ENCODE measurements at regions not wholly inside any gene's neighbourhood (a gene's known extent, or its start where the extent isn't known, plus 50 kb on each side); places are given as distances from the start of the nearest gene placed in this dataset.

DNA sequence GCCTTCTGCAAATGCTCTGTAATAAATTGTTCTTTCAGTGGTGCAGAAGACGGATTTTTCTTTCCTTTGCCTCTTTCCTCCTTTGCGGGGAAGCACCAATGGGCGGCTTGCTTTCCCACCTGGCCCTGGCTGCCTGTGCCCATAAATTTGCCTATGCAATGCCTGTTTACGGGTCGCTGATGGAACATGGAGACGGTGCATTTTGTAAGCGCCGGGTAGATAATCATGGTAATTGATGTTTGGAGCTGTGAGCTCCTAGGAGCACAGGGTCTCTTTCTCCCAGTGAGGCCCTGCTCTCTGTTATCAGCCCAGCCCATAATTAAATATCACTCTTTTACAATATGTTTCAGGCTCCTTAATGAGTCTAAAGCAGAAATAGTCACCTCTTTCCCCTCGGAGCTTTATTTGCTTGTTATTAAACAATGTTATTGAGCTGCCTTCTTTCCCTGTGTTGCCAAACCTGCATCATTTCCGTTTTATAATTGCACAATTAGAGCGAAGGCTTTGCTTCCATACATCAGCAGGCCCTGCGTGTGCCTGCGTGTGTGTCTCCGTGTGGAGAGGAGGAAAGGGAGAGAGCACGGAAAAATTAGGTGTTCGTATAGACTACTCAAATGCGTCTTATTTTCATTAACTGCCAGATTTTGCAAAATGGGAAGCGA, 437.4 kb upstream of the POU3F3 start:
- intact Hi-C loops (cut with micrococcal nuclease), result no loop called here
- no peak for ATAC-seq
- DNase-seq, result no peak

GRCh38 chr2:104420420-104420819, 433.5 kb upstream of the POU3F3 start:
- DNase-seq (no peak), ATAC-seq (no peak)
- intact Hi-C loops (cut with micrococcal nuclease), result no loop called here

GRCh38 chr2:104420953-104421352, 433.0 kb upstream of the POU3F3 start:
- ATAC-seq, result no peak
- intact Hi-C loops (cut with micrococcal nuclease), result no loop called here
- DNase-seq, result no peak

GRCh38 chr2:104425850-104426595, 427.9 kb upstream of the POU3F3 start:
- no peak for DNase-seq
- ATAC-seq, result no peak
- intact Hi-C loops (cut with micrococcal nuclease), result no loop called here

GRCh38 chr2:104428155-104428554, 425.8 kb upstream of the POU3F3 start:
- intact Hi-C loops (cut with micrococcal nuclease), result no loop called here
- DNase-seq (no peak), ATAC-seq (no peak)

GRCh38 chr2:104429639-104430358, 424.1 kb upstream of the POU3F3 start:
- intact Hi-C loops (cut with micrococcal nuclease), result no loop called here
- no peak for DNase-seq
- no peak for ATAC-seq

- ATAC-seq (no peak), DNase-seq (no peak)
- intact Hi-C loops (cut with micrococcal nuclease), result no loop called here
Observed at GRCh38 chr2:104430359-104430740, 423.6 kb upstream of the POU3F3 start.

- no peak for DNase-seq
- ATAC-seq, result no peak
- intact Hi-C loops (cut with micrococcal nuclease), result no loop called here
Observed at GRCh38 chr2:104430852-104431251, 423.1 kb upstream of the POU3F3 start.

DNA sequence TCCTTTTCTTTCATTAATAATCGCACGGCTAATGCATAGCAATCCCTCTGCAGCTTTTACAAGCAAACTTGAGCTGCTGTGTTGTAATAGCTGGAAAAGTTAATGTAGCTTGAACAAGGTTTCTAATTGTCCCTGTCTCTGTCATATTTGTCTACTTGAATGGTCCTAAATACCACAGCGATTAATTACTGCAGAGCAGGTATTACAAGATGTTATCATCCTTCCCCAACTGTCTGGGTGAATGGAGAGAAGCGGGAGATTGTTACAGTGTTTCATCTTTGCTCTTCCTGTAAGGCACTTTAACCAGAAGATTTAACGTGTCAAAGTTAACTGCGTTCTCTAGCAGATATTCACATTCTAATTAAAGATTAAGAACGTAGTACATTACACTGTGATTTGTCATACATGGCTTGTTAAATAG, 422.2 kb upstream of the POU3F3 start:
- intact Hi-C loops (cut with micrococcal nuclease), result no loop called here
- no peak for ATAC-seq
- no peak for DNase-seq

- ATAC-seq (no peak), DNase-seq (no peak)
- intact Hi-C loops (cut with micrococcal nuclease), result no loop called here
Observed at GRCh38 chr2:104432401-104432800, 421.5 kb upstream of the POU3F3 start.

- intact Hi-C loops (cut with micrococcal nuclease), result no loop called here
- ATAC-seq, result no peak
- DNase-seq, result no peak
Observed at GRCh38 chr2:104432991-104433390, 420.9 kb upstream of the POU3F3 start.

GRCh38 chr2:104433657-104434056, 420.3 kb upstream of the POU3F3 start:
- ATAC-seq (no peak), DNase-seq (no peak)
- intact Hi-C loops (cut with micrococcal nuclease), result no loop called here

GRCh38 chr2:104434318-104434792, 419.6 kb upstream of the POU3F3 start:
- no peak for DNase-seq
- intact Hi-C loops (cut with micrococcal nuclease), result no loop called here
- ATAC-seq, result no peak

DNA sequence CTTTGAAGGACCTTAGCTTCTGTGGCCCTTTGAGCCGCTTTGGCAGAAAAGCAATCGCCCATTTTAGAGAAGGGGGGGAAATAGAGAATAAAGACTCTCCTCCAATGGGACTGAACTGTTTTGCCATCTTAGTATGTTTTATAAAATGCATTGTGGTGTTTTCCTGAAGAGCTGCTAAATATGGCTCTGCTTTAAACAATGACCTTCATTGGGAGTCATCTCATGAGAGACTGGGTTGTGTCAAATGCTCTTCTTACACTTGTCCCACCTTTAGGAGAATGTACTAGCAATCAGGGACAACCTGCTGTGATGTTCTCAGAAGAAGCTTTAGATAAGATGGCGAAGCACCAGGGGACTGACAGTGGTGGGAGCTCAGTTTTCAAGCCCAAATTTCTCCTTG, 418.9 kb upstream of the POU3F3 start:
- intact Hi-C loops (cut with micrococcal nuclease), result no loop called here
- DNase-seq (no peak), ATAC-seq (no peak)

DNA sequence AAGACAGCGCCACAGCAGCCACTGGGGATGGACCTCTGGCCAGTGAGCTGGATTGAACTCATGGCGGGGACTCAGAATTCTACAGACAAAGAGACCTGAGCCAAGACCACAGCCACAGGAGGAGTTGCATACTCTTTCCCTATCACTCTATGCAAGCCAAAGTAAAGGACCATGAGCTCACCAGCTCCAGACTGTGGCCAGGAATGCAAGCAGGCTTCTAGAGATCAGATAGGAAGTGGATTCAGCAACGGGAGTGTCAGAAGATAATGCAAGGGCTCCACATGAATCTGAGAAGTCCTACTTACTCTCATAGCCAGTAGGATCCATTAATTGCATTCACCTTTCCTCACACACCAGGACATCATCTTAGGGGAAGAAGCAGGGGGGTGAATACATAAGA, 415.4 kb upstream of the POU3F3 start:
- ATAC-seq, result no peak
- intact Hi-C loops (cut with micrococcal nuclease), result no loop called here

GRCh38 chr2:104443145-104443544, 410.8 kb upstream of the POU3F3 start:
- peak; percentile 17 for DNase-seq
- intact Hi-C loops (cut with micrococcal nuclease), result no loop called here
- ATAC-seq, result no peak

More for the DNA sequence above, 415.4 kb upstream of the POU3F3 start:
- no peak for DNase-seq

- no peak for ATAC-seq
- DNase-seq, result no peak
- intact Hi-C loops (cut with micrococcal nuclease), result no loop called here
Observed at GRCh38 chr2:104444392-104444791, 409.5 kb upstream of the POU3F3 start.

DNA sequence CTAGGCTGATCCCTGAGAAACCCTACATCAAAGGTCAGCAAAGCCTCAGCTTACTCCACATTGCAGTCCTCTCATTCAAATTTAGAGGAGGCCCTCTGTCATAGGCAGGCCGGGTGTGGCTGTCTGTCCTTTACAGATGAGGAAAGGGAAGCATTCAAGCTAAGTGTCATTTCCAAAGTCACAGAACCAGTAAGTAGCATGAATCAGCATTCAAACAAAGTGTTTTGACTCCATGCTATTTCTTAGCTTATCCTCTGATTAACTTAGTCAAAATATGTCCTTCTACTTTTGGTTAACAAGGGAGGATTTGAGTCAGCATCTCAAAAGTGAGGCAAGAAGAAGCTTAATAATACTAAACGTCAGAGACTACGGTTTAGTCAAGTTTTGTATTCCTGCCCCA, 409.0 kb upstream of the POU3F3 start:
- intact Hi-C loops (cut with micrococcal nuclease), result no loop called here
- DNase-seq (no peak), ATAC-seq (no peak)

- DNase-seq, result no peak
- ATAC-seq, result no peak
- intact Hi-C loops (cut with micrococcal nuclease), result no loop called here
Observed at GRCh38 chr2:104447831-104448434, 406.0 kb upstream of the POU3F3 start.

Data from left ventricle myocardium superior (tissue), 1 donor.